ENCODE measurements at regions not wholly inside any gene's neighbourhood (a gene's known extent, or its start where the extent isn't known, plus 50 kb on each side); places are given as distances from the start of the nearest gene placed in this dataset.
"Not testable (repeated sequence)": the region's sequence is repeated elsewhere in the genome, so short reads cannot be mapped to it uniquely, and the experiment has no call there.

DNA sequence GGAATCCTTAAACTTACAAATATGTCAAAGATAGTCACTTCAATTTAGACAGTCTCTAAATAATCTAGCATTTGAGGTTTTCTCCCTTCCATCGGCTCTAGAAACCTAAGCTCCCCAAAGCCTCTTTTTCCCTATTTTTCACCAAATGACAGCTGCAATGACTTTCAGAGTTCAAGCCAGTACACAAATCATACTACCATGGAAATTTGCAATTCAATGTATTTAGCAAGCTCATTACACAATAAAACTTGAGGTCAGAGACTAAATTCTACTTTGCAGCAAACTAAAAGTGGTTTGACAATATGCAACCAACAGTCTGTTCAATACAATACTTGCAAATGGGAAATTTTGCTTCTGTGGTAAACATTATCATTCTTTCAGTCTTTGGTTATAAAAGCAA lies 80.3 kb downstream of the SKIDA1 start:
- ChIA-PET CTCF (interaction anchor here (1.3 kb wide), 1 partner anchor 72 kb away, joined by 3 read pairs; no protein-coding TSS in a partner anchor), POLR2A (no interaction called here)
- H3K4me3 ChIP-seq (ENCODE audit: low read depth, low read length): no peak overlapping the region
- no peak for DNase-seq (ENCODE audit: low read depth, low spot score)
- H3K9me3 ChIP-seq (ENCODE audit: control insufficient read depth, insufficient read depth, low read length): 0 out of 2 replicates have a peak, but pooled peaks cover 2% of the 10 kb centered on the region
- H3K27me3 ChIP-seq (ENCODE audit: control insufficient read depth, insufficient read depth, low read length): no peaks in the 10 kb centered on the region
- TF ChIP-seq, protein P1, sequence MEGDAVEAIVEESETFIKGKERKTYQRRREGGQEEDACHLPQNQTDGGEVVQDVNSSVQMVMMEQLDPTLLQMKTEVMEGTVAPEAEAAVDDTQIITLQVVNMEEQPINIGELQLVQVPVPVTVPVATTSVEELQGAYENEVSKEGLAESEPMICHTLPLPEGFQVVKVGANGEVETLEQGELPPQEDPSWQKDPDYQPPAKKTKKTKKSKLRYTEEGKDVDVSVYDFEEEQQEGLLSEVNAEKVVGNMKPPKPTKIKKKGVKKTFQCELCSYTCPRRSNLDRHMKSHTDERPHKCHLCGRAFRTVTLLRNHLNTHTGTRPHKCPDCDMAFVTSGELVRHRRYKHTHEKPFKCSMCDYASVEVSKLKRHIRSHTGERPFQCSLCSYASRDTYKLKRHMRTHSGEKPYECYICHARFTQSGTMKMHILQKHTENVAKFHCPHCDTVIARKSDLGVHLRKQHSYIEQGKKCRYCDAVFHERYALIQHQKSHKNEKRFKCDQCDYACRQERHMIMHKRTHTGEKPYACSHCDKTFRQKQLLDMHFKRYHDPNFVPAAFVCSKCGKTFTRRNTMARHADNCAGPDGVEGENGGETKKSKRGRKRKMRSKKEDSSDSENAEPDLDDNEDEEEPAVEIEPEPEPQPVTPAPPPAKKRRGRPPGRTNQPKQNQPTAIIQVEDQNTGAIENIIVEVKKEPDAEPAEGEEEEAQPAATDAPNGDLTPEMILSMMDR (IDR thresholded peaks at IDR 0.05; ENCODE audit: low read depth, low read length): no peak
- no peak overlapping the region for H3K27ac ChIP-seq (ENCODE audit: low read depth, low read length)

DNA sequence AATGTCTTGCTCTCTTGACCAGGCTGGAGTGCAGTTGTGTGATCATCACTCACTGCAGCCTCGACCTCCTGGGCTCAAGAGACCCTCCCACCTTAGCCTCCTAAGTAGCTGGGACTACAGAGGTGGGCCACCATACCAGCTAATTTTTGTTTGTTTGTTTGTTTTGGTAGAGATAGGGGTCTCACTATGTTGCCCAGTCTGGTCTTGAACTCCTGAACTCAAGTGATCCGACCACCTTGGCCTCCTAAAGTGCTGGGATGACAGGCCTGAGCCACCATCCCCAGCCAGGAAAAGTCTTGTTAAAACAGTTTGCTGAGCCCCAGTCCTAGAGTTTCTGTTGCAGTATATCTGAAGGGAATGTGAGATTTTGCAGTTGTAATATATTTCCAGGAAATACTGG lies 83.9 kb downstream of the SKIDA1 start:
- no peaks in the 10 kb centered on the region for H3K9me3 ChIP-seq (ENCODE audit: control insufficient read depth, insufficient read depth, low read length)
- H3K27ac ChIP-seq (ENCODE audit: low read depth, low read length): no peak overlapping the region
- DNase-seq (ENCODE audit: low read depth, low spot score): no peak
- H3K4me3 ChIP-seq (ENCODE audit: low read depth, low read length): no peak overlapping the region
- no peaks in the 10 kb centered on the region for H3K27me3 ChIP-seq (ENCODE audit: control insufficient read depth, insufficient read depth, low read length)
- ChIA-PET CTCF (no interaction called here), POLR2A (no interaction called here)
- TF ChIP-seq, protein P1 (IDR thresholded peaks at IDR 0.05; ENCODE audit: low read depth, low read length): no peak

DNA sequence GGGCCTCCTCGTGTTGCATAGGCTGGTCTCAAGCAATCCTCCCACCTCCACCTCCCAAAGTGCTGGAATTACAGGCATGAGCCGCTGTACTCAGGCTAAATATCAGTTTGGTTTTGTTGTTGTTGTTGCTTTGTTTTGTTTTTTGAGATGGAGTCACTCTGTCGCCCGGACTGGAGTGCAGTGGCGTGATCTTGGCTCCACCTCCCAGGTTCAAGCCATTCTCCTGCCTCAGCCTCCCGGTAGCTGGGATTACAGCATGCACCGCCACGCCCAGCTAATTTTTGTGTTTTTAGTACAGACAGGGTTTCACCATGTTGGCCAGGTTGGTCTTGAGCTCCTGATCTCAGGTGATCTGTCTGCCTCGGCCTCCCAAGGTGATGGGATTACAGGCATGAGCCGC lies 86.6 kb downstream of the SKIDA1 start:
- POLR2A ChIA-PET, CTCF ChIA-PET: not testable (repeated sequence)

DNA sequence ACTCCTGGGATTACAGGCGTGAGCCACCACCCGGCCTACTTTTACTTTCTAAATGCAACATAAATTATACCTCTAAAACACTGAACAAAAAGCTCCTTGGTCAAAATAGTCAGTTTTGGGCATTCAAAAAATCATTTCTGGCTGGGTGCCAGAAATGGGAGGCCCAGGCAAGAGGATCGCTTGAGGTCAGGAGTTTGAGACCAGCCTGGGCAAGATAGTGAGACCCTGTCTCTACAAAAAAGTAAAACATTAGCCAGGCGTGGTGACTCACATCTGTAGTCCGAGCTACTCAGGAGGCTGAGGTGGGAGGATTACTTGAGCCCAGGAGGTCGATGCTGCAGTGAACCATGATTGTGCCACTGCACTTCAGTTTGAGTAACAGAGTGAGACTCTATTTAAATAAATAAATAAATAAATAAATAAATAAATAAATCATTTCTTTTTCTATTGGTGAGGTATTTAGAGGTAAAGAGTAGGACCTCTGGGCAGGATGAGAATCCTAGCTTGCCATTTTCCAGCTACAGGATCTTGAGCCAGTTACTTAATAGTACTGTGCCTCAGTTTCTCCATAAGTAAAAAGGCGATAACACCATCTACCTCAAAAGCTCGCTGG lies 87.6 kb downstream of the SKIDA1 start:
- Histone ChIP-seq H3K4me3 (ENCODE audit: low read depth, low read length) (no peak overlapping the region), H3K27me3 (ENCODE audit: control insufficient read depth, insufficient read depth, low read length) (no peaks in the 10 kb centered on the region), H3K27ac (ENCODE audit: low read depth, low read length) (no peak overlapping the region), H3K9me3 (ENCODE audit: control insufficient read depth, insufficient read depth, low read length) (no peaks in the 10 kb centered on the region)
- POLR2A ChIA-PET: no interaction called here
- DNase-seq (ENCODE audit: low read depth, low spot score): no peak
- CTCF ChIA-PET: interaction anchor here (0.7 kb wide), 1 partner anchor 159 kb away, joined by 3 read pairs; no protein-coding TSS in a partner anchor
- TF ChIP-seq, protein P1 (IDR thresholded peaks at IDR 0.05; ENCODE audit: low read depth, low read length): no peak

More for the DNA sequence above, 86.6 kb downstream of the SKIDA1 start:
- H3K4me3 ChIP-seq (ENCODE audit: low read depth, low read length); H3K27ac ChIP-seq (ENCODE audit: low read depth, low read length); H3K9me3 ChIP-seq (ENCODE audit: control insufficient read depth, insufficient read depth, low read length); DNase-seq (ENCODE audit: low read depth, low spot score); H3K27me3 ChIP-seq (ENCODE audit: control insufficient read depth, insufficient read depth, low read length): not testable (repeated sequence)

DNA sequence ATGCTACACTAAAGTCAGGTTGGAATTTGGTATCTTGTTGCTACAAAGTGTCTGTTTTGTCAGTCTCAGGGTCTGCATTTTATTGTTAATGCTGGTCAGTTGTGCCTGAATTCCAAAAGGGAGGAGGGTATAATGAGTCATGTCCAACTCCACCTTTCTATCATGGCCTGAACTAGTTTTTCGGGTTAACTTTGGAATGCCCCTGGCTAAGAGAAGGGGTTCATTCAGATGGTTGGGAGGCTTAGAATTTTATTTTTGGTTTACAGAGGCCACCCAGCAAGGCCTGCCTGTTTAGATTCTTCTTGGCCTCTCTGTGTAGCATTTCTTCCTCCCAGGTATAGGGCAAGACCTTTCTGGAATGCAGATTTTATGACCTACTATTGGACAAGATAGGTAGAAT lies 93.2 kb downstream of the SKIDA1 start:
- no peak overlapping the region for H3K27ac ChIP-seq (ENCODE audit: low read depth, low read length)
- ChIA-PET POLR2A (no interaction called here), CTCF (no interaction called here)
- DNase-seq (ENCODE audit: low read depth, low spot score): no peak
- TF ChIP-seq, protein P1 (IDR thresholded peaks at IDR 0.05; ENCODE audit: low read depth, low read length): no peak
- H3K27me3 ChIP-seq (ENCODE audit: control insufficient read depth, insufficient read depth, low read length): no peaks in the 10 kb centered on the region
- no peak overlapping the region for H3K4me3 ChIP-seq (ENCODE audit: low read depth, low read length)
- peaks cover 3% of the 10 kb centered on the region; the same call in 1 of the 2 replicates for H3K9me3 ChIP-seq (ENCODE audit: control insufficient read depth, insufficient read depth, low read length)

Data from AG04450 (cell line).